HG02943 (cell line): ENCODE measurements at regions not wholly inside any gene's neighbourhood (a gene's known extent, or its start where the extent isn't known, plus 50 kb on each side); places are given as distances from the start of the nearest gene placed in this dataset.

Experiments
- ATAC-seq: cut with Tn5 transposase; IDR thresholded peaks from one replicate; pipeline ENCODE4 v1.9.1; 2021; ENCODE audit warnings: mild to moderate bottlenecking, low read depth, moderate library complexity; ENCODE audit not compliant: unreplicated experiment

DNA sequence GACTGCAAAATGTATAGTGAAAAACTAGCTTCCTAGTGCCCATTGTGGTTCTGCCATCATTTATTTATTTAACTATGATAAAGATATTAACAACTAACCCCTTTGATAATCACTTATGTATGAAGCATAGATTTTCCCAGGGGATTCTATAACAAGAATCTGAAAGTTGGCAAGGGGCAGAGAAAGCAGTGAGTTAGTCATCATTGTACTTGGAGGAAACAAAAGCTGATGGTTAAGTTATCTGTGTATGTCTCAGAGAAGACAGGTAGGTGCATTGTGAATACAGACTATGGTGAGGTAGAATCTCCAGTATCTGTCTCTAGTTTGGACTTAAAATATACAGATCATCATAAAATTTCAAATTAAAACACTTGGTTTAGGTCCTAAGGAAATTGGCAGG is 2159.1 kb upstream of the CELF4 start:
- no peak for ATAC-seq

DNA sequence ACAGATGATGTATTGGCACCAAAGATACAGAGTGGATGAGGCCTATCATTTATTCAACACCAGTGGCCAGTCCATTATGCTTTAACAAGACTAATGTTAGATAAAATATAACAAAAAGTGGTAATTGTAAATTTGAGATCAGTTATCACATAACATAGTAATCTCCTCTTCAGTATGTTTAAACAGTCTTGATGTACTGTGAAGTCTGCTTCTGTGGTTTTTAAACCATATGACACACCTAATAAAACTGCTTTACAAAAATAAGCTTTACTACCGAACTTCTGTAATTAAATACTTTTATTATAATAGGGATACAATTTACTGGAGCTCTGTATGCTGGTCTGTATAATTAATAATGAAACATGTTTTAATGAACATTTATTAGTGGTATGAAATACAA is 2156.1 kb upstream of the CELF4 start:
- ATAC-seq, result no peak

DNA sequence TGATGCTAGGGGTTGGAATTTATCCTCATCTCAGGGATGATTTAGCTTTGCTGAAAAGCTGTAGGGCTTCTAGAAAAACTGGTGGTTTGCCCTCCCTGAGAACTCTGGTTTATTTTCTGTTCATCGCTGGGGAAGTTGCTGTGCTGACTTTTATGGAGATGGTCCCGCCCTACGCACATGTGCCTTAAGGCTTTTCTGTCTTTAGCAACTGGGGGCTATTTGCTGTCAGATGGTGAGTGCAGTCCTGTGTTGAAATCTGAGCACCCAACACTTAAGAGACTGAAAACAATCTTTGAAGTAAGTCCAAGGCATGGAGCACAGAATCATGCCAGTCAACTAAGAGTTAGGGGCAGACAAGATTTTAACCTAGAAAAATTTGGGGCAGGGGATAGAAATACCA is 2148.4 kb upstream of the CELF4 start:
- no peak for ATAC-seq

DNA sequence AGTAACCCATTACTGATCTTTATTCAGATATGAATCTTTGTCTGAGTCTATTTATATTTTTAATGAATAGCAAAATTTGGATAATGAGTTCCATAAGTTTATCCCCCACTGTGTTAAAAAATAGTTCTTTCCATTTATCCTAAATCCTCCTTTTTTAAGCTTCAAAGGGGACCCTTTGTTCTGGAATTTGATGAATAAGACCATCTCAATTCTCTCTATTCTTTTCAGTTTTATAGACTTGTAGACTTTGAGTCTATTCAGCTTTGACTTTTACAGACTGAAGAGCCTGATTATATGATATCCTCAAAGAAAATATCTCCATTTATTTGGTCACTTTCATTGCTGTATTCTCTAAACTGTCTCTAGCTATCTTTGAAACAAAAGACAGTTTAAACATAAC is 2146.1 kb upstream of the CELF4 start:
- ATAC-seq, result no peak

DNA sequence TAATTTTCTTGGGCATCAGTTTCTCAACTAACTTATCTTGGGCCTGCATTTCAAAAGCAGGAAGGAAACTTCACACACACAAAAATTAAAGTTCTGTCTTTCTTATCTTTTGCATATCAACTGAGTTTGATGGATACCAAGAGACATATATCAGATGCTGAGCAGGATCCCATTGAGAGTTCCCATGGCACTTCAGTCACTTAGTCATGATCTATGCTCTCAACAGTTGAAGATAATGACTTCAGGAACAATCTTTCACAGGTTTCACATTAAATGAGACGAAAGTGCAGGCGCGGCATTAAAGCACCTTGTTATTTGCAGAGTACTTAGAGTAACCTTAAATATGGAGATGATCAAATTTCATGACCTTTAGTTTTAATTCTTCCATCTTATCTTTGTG is 2139.8 kb upstream of the CELF4 start:
- no peak for ATAC-seq

DNA sequence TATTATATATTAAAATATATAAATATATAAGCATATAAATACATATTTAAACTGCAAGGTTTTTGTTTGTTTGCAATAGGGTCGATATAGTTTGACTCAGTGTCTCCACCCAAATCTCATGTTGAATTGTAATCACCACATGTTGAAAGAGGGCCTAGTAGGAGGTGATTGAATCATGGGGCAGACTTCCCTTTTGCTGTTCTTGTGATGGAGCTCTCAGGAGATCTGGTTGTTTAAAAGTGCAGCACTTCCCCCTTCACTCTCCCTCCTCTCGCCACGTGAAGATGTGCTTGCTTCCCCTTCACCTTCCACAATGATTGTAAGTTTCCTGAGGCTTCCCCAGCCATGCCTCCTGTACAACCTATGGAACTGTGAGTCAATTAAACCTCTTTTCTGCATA is 2137.3 kb upstream of the CELF4 start:
- ATAC-seq, result no peak

DNA sequence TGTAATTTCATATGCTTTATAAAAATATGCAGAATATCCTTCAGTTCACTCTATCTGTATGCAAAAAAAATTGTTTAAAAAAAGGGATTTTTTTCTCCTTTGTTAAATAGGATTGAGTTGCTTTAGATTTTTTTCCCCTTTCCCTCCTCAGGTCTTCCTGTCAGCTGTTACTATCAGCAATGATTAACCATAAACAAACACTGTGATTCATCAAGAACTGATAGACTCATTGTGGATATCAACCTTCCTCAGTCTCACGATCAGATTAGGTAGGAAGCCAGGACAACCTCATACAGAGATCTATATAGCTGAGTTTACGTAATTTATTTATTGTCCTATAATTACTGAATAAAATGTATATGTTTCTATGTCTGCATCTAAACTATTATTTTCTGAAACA is 2136.2 kb upstream of the CELF4 start:
- ATAC-seq, result no peak

DNA sequence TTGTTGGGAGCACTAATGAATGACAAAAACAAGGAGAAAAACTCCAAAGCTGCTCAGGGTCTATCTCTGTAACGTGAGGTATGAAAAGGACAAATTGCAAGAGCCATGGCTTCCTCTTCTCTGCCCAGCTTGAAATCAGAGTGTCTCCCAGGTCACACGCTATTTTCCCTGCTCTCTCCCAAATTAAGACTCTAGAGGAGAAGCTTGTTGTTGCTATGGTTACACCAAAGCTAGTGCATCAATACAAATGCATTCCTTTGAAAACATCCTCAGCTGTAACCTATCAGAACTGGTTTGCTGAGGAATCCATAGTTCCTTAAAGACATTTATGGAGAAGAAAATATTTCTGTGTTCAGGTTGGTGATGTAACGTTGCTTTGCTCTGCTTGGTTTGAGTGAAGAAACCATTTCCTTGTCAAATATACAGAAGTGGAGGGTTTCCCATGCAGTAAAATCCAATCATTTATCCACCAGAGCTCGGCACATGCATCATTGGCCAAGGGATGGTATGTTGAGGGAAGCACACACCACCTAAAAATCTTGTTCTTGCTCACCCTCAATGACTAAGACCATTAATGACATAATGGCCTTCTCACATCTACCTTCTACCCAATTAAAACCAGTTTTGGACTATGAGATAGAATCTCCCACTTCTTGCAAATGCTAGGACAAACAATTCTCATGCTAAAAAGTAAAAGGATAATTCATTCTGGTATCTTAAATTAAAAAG is 2135.6 kb upstream of the CELF4 start:
- ATAC-seq, result no peak

DNA sequence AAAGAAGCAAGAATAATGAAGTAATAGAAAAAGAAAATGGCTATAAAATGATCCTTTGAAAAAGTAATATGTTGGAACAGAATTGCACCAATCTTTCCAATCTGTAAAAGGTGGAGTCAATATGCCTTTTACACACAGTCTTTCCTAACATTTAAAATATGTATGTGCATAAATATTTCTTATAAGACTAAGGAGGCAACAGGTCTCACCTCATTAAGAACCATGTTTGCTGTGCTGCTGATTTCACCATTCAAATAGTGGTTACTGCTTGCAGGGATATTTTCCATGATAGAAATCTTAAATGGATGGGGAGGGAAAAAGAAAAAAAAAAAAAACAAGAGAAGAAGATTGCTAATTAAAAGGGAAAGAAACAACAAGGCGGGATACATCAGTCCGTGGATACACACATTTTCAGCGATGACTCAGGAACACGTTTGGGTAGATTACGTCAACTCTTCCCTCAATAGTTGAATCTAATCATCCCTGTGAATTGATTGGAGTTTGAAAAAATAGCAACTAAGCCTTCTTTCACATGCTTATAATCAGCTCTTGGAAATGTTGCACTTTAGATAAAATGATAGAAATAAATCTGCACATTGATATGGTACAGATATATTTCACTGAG is 2133.9 kb upstream of the CELF4 start:
- ATAC-seq, result no peak

DNA sequence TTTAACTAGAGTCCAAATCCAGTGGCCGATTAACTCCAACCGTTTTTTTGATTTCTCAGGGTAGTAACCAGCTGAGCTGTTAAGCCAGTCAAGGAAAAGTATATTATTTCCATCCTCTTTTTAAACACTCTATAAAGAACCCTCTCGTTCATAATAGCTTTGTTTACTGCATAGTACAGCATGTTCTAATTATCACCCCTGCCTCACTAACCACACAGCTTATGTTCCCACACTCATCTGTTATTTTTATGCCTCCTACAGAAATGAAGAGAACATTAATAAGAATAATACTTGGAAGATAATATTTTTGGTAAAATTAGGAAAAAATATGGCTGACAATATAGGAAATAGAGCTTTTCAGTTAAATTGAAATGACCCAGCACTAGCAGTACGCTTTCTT is 2132.8 kb upstream of the CELF4 start:
- ATAC-seq, result no peak

DNA sequence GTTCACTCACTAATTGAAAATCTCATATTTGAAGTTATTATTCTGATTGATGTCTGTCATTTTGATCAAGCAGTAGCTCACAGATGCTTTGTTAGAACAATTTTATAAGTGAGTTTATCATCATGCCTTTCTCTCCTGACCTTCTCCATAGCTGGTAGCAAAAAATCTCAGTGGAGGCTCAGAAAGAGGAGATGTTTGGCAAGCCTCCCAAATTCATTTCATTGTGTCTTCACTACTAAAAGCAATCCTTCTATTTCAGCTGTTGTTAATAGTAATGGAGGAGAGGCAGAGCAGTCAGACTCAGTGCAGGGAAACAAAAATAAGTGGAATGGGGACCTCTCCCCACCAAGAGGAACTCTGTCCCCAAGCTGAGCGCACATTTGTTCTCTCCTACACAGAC is 2127.8 kb upstream of the CELF4 start:
- ATAC-seq, result no peak

DNA sequence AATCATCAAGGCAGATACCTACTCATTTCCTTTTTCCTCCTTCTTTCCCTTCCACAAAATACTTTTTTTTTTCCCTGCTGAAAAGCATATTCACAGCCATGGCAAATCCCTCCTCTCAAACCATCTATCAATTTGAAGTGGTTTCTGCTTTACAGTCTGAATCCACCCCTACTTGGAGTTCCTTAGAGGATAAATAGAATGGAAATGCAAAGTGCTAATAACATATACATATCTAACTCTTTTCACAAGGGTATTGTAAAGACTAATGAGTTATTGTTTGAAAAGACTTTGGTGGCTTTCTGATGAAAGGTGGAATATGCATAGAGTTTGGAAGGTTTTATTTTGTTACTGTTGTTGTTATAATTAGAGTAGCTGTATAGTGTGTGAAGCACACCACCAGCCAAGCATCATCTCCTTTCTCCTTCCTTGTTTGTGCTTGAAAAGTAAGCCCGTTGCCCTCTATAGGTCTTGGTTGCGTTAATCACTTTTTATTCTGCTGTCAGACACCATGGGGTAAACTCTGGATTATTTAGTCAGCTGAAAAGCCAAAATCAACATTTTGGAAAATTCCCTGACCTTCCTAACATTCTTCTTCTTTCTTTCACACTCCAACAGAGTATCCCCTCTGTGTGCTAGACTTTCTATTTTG is 2126.9 kb upstream of the CELF4 start:
- ATAC-seq, result no peak

DNA sequence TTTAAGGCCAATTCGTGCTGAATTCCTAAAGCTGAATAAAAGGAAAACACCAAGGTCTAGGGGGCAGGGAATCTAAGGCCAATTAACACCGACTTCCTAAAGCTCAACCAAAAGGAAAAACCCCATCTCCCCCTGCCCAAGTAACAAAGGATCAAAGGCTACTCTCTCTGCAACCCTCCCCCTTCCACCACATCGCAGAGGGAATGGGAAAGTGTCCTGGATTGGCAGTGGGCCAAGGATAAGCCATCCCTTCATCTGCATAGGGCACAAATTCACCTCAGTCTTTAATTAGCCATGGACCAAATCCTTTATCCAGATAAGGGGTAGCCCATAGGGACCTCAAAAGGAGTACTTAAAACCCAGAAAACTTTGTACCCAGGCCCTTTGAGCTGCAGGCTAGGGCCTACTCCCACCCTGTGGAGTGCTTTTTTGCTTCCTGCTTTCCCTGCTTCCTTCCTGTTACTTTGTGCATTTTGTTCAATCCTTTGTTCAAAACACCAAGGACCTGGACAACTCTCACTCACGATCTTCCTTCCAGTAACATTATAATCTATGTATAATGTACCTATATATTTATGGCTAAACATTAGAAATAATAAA is 2119.8 kb upstream of the CELF4 start:
- no peak for ATAC-seq

DNA sequence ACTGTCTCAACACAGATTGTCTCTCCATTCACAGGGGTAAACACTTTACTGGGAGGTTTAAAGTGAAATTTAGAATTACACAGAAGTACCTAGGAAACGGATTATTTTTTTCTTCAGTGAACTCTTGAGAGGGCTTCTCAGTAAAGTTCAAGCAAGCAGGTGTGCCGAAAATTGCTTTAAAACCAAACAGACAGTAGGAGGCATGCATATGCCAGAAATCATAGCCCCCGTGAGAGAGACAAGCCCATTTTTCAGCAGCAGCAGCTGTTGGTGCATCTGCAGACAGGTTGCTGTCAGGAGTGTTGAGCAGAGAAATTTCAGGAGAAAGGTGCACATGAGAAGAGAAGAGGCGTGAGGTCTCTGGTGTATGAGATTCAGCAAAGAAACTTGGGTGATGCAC is 2115.5 kb upstream of the CELF4 start:
- no peak for ATAC-seq

DNA sequence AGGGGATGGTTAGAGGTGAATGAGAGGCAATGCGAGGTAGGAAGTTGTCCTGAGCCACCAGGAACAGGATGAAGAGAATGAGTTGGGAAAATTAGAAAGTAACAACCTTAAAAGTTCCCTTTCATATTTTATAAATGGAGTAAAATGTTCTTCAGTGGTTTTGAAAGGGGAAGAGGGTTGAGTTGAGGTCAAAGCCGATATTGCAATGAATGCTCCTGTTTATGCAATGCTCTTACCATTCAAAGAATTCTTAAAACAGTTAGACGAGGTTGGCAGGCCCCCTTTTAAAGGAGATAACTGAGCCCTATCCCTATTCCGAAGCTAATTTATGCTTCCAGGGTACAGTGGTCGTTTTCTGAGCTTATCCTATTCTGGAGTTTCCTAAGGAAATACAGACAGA is 2110.3 kb upstream of the CELF4 start:
- no peak for ATAC-seq

DNA sequence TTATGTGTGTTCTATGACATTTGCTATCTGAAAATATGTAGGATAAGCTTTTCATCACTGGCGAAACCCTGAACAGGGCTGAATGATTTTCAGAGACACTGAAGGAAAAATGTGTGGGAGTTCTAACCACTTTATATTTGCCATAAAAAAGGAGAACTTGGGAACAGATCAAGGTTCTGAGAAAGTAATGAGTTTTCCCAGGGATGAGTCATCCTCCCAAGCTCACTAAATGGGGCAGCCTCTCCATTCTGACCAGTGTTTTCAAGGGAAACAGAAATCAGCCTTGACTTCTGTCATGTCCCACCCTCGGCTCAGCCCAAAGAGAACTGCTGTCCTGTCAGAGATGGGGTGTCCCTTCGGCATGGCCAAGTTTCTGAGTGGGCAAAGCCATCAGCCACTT is 2109.8 kb upstream of the CELF4 start:
- no peak for ATAC-seq

DNA sequence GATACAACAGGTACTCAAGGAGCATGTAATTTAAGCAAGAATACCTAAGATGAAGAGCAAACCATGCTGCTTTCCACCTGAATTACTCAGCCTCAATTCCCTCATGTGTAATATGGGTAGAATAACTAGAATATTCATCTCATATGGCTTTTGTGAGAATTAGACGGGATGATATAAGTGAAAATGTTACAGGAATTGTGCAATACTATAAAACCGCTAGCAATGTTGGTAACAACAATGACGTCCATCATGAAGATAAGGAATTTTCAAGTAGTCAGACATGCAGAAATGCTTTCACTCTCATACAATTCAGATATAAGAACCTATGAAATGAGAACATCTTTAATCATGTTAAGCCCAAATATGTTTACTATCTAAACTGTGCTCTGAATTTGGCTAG is 2106.6 kb upstream of the CELF4 start:
- no peak for ATAC-seq

DNA sequence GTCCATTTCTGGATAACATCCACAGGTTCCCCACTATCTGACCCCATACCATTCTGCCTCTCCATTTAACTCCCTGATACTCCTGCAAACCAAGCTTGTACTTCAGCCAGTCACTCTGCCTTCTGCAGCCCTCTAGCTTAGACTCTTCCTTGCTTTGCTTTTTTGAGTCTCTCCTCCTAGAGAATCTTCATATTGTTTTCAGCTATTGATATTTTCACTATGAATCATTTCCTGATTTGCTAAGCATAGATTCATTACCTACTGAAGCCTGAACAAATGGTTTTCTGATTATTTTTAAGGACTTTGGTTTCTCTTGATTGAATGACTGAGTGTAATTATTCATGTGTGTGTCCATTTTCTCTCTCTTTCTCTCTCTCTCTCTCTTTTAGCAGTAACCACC is 2102.3 kb upstream of the CELF4 start:
- ATAC-seq, result no peak

DNA sequence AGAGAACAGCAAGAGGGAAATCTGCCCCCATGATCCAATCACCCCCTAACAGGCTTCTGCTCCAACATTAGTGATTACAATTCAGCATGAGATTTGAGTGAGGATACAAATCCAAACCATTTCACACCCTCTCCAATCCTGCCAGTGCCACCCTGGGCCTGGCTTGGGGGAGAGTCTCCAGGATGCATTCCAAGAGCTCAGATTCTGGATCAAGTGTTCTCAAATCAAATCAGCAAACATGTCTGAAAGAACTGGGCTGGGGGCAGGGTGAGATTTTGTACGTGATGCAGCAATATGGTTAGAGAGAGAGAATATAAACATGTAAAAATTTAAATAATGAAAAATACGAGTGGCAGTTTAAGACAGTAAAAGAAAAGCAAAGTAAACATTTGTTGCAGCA is 2100.9 kb upstream of the CELF4 start:
- no peak for ATAC-seq

DNA sequence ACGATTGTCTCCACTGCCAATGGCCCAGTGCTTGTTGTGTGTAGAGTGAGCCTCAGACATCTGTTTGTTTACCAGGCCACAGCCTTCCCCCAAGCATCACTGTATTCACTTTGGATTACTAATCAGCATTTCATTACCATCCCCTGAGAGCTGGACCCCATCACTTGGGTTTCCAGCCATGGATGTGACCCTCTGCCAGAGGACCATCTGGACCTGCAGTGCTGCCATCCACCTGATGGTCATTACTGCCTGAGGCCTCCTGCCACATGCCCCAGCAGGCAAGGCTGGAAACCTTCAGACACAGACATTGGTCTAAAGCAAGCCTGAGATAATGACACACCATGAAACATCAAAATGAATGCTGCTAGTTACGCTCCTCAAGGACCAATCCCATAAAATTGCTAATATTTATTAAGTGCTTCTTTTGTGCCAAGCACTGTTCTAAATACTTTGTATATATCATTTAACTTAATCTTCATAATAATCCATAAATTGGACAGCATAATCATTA is 2096.3 kb upstream of the CELF4 start:
- ATAC-seq, result no peak

DNA sequence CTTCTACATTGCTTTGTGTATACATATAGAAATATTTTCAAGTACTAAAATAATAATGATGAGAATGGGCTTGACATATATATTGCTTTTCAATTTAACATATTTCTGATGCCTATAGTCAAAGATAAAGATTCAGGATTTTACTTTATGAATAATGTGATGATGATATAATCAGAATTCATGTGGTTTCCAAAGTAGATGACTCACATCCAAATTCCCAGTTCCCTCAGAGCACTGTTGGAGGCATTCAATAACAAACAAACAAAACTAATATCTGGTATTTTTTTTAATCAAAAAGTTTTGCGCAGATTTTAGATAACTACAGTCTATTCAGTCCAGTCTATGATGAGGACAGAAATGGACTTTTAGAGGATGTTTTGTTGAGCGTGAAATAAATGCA is 2094.5 kb upstream of the CELF4 start:
- no peak for ATAC-seq

DNA sequence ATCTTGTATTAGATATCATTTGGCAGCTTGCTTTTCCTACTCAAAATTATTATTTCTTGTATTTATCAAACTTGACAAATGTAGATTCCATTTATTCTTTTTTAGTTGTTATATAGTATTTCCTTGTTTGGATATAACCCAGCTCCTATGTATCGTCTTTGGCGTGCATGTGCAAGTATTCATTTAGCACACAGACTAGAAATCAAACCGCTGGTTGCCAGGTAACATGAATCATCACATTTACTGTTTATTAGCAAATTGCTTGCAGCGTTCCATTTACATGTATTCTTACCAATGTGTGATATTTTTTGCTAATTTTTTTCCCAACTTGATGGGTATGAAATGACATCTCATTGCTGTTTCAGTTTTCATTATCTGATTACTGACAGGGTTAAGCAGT is 2089.7 kb upstream of the CELF4 start:
- ATAC-seq, result no peak
